OCI-LY7 (cell line): ENCODE measurements at regions not wholly inside any gene's neighbourhood (a gene's known extent, or its start where the extent isn't known, plus 50 kb on each side); places are given as distances from the start of the nearest gene placed in this dataset.

ENCODE experiments used
- EZH2phosphoT487 ChIP-seq: fragments of 200-600 bp; sonication (generic); IDR thresholded peaks from 2 replicates; pipeline ENCODE4 v1.6.1; 2018; ENCODE audit warnings: low read depth, borderline replicate concordance, mild to moderate bottlenecking, mixed run types, antibody characterized with exemption, low read length, moderate library complexity, mixed read lengths
- TF ChIP-seq, protein P1 (sequence below): fragments of 200-600 bp; sonication (generic); conservative IDR thresholded peaks from 2 replicates; pipeline ENCODE4 v1.5.1; 2014; ENCODE audit warnings: mild to moderate bottlenecking, antibody characterized with exemption, low read length, moderate library complexity, mixed read lengths

GRCh38 chr5:2272039-2272438, 389.3 kb upstream of the IRX4 start:
- TF ChIP-seq, protein P1, sequence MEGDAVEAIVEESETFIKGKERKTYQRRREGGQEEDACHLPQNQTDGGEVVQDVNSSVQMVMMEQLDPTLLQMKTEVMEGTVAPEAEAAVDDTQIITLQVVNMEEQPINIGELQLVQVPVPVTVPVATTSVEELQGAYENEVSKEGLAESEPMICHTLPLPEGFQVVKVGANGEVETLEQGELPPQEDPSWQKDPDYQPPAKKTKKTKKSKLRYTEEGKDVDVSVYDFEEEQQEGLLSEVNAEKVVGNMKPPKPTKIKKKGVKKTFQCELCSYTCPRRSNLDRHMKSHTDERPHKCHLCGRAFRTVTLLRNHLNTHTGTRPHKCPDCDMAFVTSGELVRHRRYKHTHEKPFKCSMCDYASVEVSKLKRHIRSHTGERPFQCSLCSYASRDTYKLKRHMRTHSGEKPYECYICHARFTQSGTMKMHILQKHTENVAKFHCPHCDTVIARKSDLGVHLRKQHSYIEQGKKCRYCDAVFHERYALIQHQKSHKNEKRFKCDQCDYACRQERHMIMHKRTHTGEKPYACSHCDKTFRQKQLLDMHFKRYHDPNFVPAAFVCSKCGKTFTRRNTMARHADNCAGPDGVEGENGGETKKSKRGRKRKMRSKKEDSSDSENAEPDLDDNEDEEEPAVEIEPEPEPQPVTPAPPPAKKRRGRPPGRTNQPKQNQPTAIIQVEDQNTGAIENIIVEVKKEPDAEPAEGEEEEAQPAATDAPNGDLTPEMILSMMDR = no peak
- no peak for TF ChIP-seq EZH2phosphoT487
